ENCODE measurements at regions not wholly inside any gene's neighbourhood (a gene's known extent, or its start where the extent isn't known, plus 50 kb on each side); places are given as distances from the start of the nearest gene placed in this dataset.
"Not testable (repeated sequence)": the region's sequence is repeated elsewhere in the genome, so short reads cannot be mapped to it uniquely, and the experiment has no call there.

DNA sequence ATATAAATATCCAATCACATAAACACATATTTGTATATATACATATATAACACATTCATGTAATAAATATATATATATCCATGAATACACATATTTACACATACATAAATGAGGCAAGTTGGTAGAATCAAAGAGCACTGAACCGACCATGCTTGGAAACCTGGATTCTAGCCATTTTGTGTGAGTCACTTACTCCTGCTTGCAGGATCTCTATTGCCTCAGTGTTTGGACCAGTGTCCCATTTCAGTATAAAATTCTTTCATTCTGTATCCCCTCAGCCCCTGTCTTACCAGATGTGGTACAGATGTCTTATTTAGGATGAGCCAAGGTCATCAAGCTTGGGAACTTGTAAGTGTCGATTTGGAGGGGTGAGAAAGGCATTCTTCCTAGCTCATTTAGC is 391.4 kb upstream of the FRG2C start:
- Histone ChIP-seq H3K4me3 (no peak overlapping the region), H3K36me3 (no peaks in the 10 kb centered on the region), H3K9me3 (no peaks in the 10 kb centered on the region), H3K4me1 (no peaks in the 10 kb centered on the region), H3K27ac (no peak overlapping the region), H3K27me3 (no peaks in the 10 kb centered on the region)
- peak in 1 of 2 donors; percentile 18 for DNase-seq
- intact Hi-C loops (cut with DNase I) = no loop called here
- peak in 4 of 8 donors; percentile 47 to 80 (median 54) for ATAC-seq
- TF ChIP-seq, protein P1, sequence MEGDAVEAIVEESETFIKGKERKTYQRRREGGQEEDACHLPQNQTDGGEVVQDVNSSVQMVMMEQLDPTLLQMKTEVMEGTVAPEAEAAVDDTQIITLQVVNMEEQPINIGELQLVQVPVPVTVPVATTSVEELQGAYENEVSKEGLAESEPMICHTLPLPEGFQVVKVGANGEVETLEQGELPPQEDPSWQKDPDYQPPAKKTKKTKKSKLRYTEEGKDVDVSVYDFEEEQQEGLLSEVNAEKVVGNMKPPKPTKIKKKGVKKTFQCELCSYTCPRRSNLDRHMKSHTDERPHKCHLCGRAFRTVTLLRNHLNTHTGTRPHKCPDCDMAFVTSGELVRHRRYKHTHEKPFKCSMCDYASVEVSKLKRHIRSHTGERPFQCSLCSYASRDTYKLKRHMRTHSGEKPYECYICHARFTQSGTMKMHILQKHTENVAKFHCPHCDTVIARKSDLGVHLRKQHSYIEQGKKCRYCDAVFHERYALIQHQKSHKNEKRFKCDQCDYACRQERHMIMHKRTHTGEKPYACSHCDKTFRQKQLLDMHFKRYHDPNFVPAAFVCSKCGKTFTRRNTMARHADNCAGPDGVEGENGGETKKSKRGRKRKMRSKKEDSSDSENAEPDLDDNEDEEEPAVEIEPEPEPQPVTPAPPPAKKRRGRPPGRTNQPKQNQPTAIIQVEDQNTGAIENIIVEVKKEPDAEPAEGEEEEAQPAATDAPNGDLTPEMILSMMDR (IDR thresholded peaks at IDR 0.05) = no peak
- 47 to 57% methylated on average over 2 of the region's 2 CpGs for WGBS, 2 donors

DNA sequence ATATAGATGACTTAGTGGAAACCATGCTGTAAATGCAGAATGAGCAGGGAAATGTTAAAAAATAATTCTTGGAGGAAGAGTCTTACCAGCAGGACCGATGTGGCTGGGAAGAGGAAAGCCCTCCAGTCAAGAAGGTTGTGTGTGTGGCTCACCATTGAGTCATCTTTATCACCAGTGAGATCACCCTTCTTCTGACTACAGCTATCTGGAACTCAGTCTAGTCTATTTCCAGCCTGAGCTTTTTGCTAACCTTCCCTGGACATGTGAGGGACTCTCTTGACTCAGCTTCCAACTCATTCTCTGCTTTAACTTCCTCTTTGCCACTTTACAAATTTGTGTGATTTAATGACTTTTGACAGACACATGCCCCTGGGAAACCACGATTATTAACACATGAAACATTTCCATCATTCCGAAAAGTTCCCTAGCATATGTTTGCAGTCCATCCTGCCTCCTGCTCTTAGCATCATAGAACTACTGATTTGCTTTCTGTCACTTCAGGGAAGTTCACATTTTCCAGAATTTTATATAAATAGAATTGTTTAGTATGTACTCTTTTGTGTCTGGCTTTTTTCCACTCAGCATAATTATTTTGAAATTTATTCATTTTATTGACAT is 378.5 kb upstream of the FRG2C start:
- H3K4me1 ChIP-seq; H3K4me3 ChIP-seq; H3K9me3 ChIP-seq; H3K27me3 ChIP-seq; ATAC-seq; DNase-seq; H3K27ac ChIP-seq; H3K36me3 ChIP-seq; intact Hi-C loops (cut with DNase I): not testable (repeated sequence)
- WGBS, 2 donors = 66 to 74% methylated on average over 3 of the region's 3 CpGs

DNA sequence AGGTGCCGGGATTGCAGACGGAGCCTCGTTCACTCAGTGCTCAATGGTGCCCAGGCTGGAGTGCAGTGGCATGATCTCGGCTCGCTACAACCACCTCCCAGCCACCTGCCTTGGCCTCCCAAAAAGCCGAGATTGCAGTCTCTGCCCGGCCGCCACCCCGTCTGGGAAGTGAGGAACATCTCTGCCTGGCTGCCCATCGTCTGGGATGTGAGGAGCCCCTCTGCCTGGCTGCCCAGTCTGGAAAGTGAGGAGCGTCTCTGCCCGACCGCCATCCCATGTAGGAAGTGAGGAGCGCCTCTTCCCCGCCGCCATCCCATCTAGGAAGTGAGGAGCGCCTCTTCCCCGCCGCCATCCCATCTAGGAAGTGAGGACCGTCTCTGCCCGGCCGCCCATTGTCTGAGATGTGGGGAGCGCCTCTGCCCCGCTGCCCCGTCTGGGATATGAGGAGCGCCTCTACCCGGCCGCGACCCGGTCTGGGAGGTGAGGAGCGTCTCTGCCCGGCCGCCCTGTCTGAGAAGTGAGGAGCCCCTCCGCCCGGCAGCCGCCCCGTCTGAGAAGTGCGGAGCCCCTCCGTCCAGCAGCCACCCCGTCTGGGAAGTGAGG is 375.1 kb upstream of the FRG2C start:
- H3K4me1 ChIP-seq; ATAC-seq; DNase-seq; H3K27ac ChIP-seq; H3K4me3 ChIP-seq; intact Hi-C loops (cut with DNase I); H3K36me3 ChIP-seq; H3K9me3 ChIP-seq: not testable (repeated sequence)
- 95 to 98% methylated on average over 25 to 35 of the region's 40 CpGs for WGBS, 2 donors
- H3K27me3 ChIP-seq = peaks cover 0 to 17% (median 0%) of the 10 kb centered on the region in 7 donors

DNA sequence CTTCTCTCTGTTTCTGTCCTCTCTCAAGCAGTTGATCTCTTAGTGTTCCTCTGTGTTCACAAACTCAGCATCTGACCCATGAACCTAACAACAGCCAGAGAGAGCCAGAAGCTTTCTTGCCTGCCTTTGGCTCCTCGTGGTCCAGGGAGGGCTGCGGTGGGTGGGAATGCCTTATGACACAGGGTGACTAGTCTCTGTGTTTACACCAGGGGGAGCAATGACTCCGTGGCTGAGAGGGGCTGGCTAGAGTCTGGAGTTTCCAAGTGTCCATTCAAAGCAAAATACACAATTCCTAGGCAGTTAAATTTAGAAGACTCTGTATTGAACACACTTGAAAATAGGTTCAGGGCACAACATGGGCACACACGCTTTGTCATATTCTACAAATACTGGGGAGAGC is 370.0 kb upstream of the FRG2C start:
- no peak overlapping the region for H3K27ac ChIP-seq
- ATAC-seq (peak; percentile 89 to 99 (median 96)), DNase-seq (peak; percentile 22 to 36)
- H3K36me3 ChIP-seq = no peaks in the 10 kb centered on the region
- peaks cover 0 to 4% (median 0%) of the 10 kb centered on the region in 11 donors for H3K9me3 ChIP-seq
- peaks cover 0 to 17% (median 0%) of the 10 kb centered on the region in 7 donors for H3K27me3 ChIP-seq
- intact Hi-C loops (cut with DNase I) = loop anchor here in 9 of 10 donors (1.0 to 10.0 kb wide), 10 partner anchors 121 to 351 kb away; no protein-coding TSS in a partner anchor
- TF ChIP-seq, protein P1 (IDR thresholded peaks at IDR 0.05) = peak; percentile 58 to 83 (median 67)
- no peaks in the 10 kb centered on the region for H3K4me1 ChIP-seq
- H3K4me3 ChIP-seq = no peak overlapping the region
- WGBS, 2 donors = 5 to 6% methylated on average over 4 of the region's 4 CpGs

DNA sequence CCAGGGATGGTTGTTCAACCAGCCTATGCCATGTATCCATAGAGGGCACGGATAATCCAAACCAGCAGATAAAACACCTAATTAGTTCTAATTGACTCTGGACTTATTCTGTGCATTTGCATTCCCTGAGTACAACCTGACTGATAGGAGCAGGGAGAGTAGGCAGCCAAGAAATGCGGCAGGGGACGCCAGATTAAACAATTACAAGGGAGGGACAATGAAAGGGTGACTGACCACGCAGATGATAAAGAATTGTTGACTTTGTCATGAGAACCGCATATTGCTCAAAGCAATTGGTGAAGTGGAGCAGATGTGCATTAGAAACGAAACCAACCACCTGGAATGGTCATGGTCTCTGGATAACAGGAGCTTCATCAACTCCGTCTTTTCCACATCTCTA is 369.1 kb upstream of the FRG2C start:
- 71 to 75% methylated on average over 7 of the region's 7 CpGs for WGBS, 2 donors
- no peak overlapping the region for H3K27ac ChIP-seq
- DNase-seq (no peak), ATAC-seq (peak in 1 of 8 donors; percentile 31)
- H3K36me3 ChIP-seq = no peaks in the 10 kb centered on the region
- H3K4me1 ChIP-seq = no peaks in the 10 kb centered on the region
- H3K27me3 ChIP-seq = peaks cover 0 to 17% (median 0%) of the 10 kb centered on the region in 7 donors
- peaks cover 0 to 4% (median 0%) of the 10 kb centered on the region in 11 donors for H3K9me3 ChIP-seq
- TF ChIP-seq, protein P1 (IDR thresholded peaks at IDR 0.05) = no peak
- no peak overlapping the region for H3K4me3 ChIP-seq
- intact Hi-C loops (cut with DNase I) = loop anchor here in 8 of 10 donors (2.0 to 10.0 kb wide), 7 partner anchors 120 to 350 kb away; no protein-coding TSS in a partner anchor

Measured in heart right ventricle (tissue), 16 donors.